ENCODE measurements at regions not wholly inside any gene's neighbourhood (a gene's known extent, or its start where the extent isn't known, plus 50 kb on each side); places are given as distances from the start of the nearest gene placed in this dataset.
A peak's percentile ranks its signal among the peaks of the same experiment; 100 is the strongest.

- TF ChIP-seq CTCF (IDR thresholded peaks at IDR 0.05) (no peak), EP300 (IDR thresholded peaks at IDR 0.05) (peak in 1 of 2 donors; percentile 65), POLR2A (IDR thresholded peaks at IDR 0.05) (no peak)
Measured at GRCh38 chr7:25787336-25787735, 364.7 kb upstream of the NFE2L3 start.
